ENCODE measurements at regions not wholly inside any gene's neighbourhood (a gene's known extent, or its start where the extent isn't known, plus 50 kb on each side); places are given as distances from the start of the nearest gene placed in this dataset.
"Not testable (repeated sequence)": the region's sequence is repeated elsewhere in the genome, so short reads cannot be mapped to it uniquely, and the experiment has no call there.

GRCh38 chr16:34054969-34055368 lies 595.6 kb downstream of the TP53TG3F start:
- no peak for DNase-seq
- Mint-ChIP-seq H3K4me1 (no peaks in the 10 kb centered on the region), H3K27me3 (ENCODE audit: insufficient read depth) (no peaks in the 10 kb centered on the region), H3K27ac (no peak overlapping the region), H3K36me3 (ENCODE audit: low read depth) (peaks cover 10% of the 10 kb centered on the region), H3K4me3 (no peak overlapping the region), H3K9me3 (peaks cover 67% of the 10 kb centered on the region)
- H3K36me3 ChIP-seq (ENCODE audit: control insufficient read depth, insufficient read depth, low read length): no peaks in the 10 kb centered on the region
- H3K9me3 ChIP-seq (ENCODE audit: control insufficient read depth, low read length): peaks cover 31% of the 10 kb centered on the region
- no peaks in the 10 kb centered on the region for H3K27me3 ChIP-seq (ENCODE audit: control insufficient read depth, insufficient read depth, low read length, poor library complexity, severe bottlenecking)
- H3K9ac ChIP-seq (ENCODE audit: extremely low read depth, low read length, poor library complexity, severe bottlenecking): no peak overlapping the region
- no peak overlapping the region for H3K27ac ChIP-seq (ENCODE audit: low read depth, low read length)
- H3K4me3 ChIP-seq (ENCODE audit: low read length): peak overlapping the region; percentile 14
- no peak for TF ChIP-seq CTCF (conservative IDR thresholded peaks at IDR 0.05)
- H3K4me1 ChIP-seq (ENCODE audit: control insufficient read depth, insufficient read depth, low read length): no peaks in the 10 kb centered on the region
- 62 to 70% methylated on average over 4 of the region's 4 CpGs for WGBS, 2 experiments (ENCODE audit: insufficient coverage in 1 of 2, insufficient read length in 1 of 2)

DNA sequence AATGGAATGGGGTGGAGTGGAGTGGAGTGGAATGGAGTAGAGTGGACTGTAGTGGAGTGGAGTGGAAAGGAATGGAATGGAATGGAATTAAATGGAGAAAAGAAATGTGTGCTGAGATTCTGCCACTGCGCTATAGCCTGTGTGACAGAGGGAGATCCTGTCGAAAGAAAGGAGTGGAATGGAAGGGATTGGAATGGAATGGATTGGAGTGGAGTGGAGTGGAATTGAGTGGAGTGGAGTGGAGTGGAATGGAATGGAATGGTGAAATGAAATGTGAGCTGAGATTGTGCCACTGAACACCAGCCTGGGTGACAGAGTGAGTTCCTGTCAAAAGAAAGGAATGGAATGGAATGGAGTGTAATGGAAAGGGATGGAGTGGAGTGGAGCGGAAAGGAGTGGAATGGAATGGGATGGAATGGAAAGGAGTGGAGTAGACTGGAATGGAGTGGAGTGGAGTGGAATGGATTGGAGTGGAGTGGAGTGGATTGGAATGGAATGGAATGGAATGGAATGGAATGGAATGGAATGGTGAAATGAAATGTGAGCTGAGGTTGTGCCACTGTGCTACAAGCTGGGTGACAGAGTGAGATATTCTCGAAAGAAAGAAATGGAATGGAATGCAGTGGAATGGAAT lies 603.3 kb downstream of the TP53TG3F start:
- peaks cover 58% of the 10 kb centered on the region for H3K9me3 ChIP-seq (ENCODE audit: control insufficient read depth, low read length)
- H3K9ac ChIP-seq (ENCODE audit: extremely low read depth, low read length, poor library complexity, severe bottlenecking): not testable (repeated sequence)

GRCh38 chr16:34063498-34064157 lies 604.2 kb downstream of the TP53TG3F start:
- 73 to 76% methylated on average over 1 of the region's 1 CpG for WGBS, 2 experiments (ENCODE audit: insufficient coverage in 1 of 2, insufficient read length in 1 of 2)
- H3K4me3 Mint-ChIP-seq: not testable (repeated sequence)

More for the DNA sequence above, 603.3 kb downstream of the TP53TG3F start:
- peaks cover 67% of the 10 kb centered on the region for H3K9me3 Mint-ChIP-seq
- H3K4me1 Mint-ChIP-seq; H3K27me3 ChIP-seq (ENCODE audit: control insufficient read depth, insufficient read depth, low read length, poor library complexity, severe bottlenecking); H3K4me3 Mint-ChIP-seq; H3K27ac Mint-ChIP-seq; DNase-seq; H3K27me3 Mint-ChIP-seq (ENCODE audit: insufficient read depth); H3K36me3 ChIP-seq (ENCODE audit: control insufficient read depth, insufficient read depth, low read length); H3K27ac ChIP-seq (ENCODE audit: low read depth, low read length); H3K4me1 ChIP-seq (ENCODE audit: control insufficient read depth, insufficient read depth, low read length): not testable (repeated sequence)
- 64 to 66% methylated on average over 4 of the region's 4 CpGs for WGBS, 2 experiments (ENCODE audit: insufficient coverage in 1 of 2, insufficient read length in 1 of 2)
- peaks cover 15% of the 10 kb centered on the region for H3K36me3 Mint-ChIP-seq (ENCODE audit: low read depth)
- H3K4me3 ChIP-seq (ENCODE audit: low read length): peak overlapping the region; percentile 26

GRCh38 chr16:34064602-34065001 lies 605.2 kb downstream of the TP53TG3F start:
- H3K4me3 ChIP-seq (ENCODE audit: low read length); DNase-seq; H3K27ac ChIP-seq (ENCODE audit: low read depth, low read length); H3K36me3 ChIP-seq (ENCODE audit: control insufficient read depth, insufficient read depth, low read length); H3K4me3 Mint-ChIP-seq; H3K4me1 ChIP-seq (ENCODE audit: control insufficient read depth, insufficient read depth, low read length); H3K4me1 Mint-ChIP-seq; H3K9ac ChIP-seq (ENCODE audit: extremely low read depth, low read length, poor library complexity, severe bottlenecking); H3K27me3 ChIP-seq (ENCODE audit: control insufficient read depth, insufficient read depth, low read length, poor library complexity, severe bottlenecking); H3K27ac Mint-ChIP-seq; H3K27me3 Mint-ChIP-seq (ENCODE audit: insufficient read depth): not testable (repeated sequence)
- 75 to 82% methylated on average over 2 of the region's 2 CpGs for WGBS, 2 experiments (ENCODE audit: insufficient coverage in 1 of 2, insufficient read length in 1 of 2)
- Mint-ChIP-seq H3K9me3 (peaks cover 73% of the 10 kb centered on the region), H3K36me3 (ENCODE audit: low read depth) (peaks cover 15% of the 10 kb centered on the region)
- peaks cover 74% of the 10 kb centered on the region for H3K9me3 ChIP-seq (ENCODE audit: control insufficient read depth, low read length)

More at GRCh38 chr16:34063498-34064157, 604.2 kb downstream of the TP53TG3F start:
- Mint-ChIP-seq H3K9me3 (peaks cover 66% of the 10 kb centered on the region), H3K36me3 (ENCODE audit: low read depth) (peaks cover 15% of the 10 kb centered on the region)
- not testable (repeated sequence) for H3K4me1 ChIP-seq (ENCODE audit: control insufficient read depth, insufficient read depth, low read length); DNase-seq; H3K27me3 Mint-ChIP-seq (ENCODE audit: insufficient read depth); H3K36me3 ChIP-seq (ENCODE audit: control insufficient read depth, insufficient read depth, low read length); H3K4me3 ChIP-seq (ENCODE audit: low read length); H3K27ac ChIP-seq (ENCODE audit: low read depth, low read length); H3K27me3 ChIP-seq (ENCODE audit: control insufficient read depth, insufficient read depth, low read length, poor library complexity, severe bottlenecking); H3K9ac ChIP-seq (ENCODE audit: extremely low read depth, low read length, poor library complexity, severe bottlenecking); H3K27ac Mint-ChIP-seq; H3K4me1 Mint-ChIP-seq
- H3K9me3 ChIP-seq (ENCODE audit: control insufficient read depth, low read length): peaks cover 64% of the 10 kb centered on the region

- not testable (repeated sequence) for H3K27me3 Mint-ChIP-seq (ENCODE audit: insufficient read depth); H3K36me3 Mint-ChIP-seq (ENCODE audit: low read depth); H3K4me1 ChIP-seq (ENCODE audit: control insufficient read depth, insufficient read depth, low read length); H3K4me3 Mint-ChIP-seq; H3K9ac ChIP-seq (ENCODE audit: extremely low read depth, low read length, poor library complexity, severe bottlenecking); H3K27me3 ChIP-seq (ENCODE audit: control insufficient read depth, insufficient read depth, low read length, poor library complexity, severe bottlenecking); H3K27ac ChIP-seq (ENCODE audit: low read depth, low read length); H3K36me3 ChIP-seq (ENCODE audit: control insufficient read depth, insufficient read depth, low read length); DNase-seq; H3K27ac Mint-ChIP-seq; H3K4me1 Mint-ChIP-seq
- H3K4me3 ChIP-seq (ENCODE audit: low read length): peak overlapping the region; percentile 25
- 86 to 89% methylated on average over 18 of the region's 18 CpGs for WGBS, 2 experiments (ENCODE audit: insufficient coverage in 1 of 2, insufficient read length in 1 of 2)
- peaks cover 45% of the 10 kb centered on the region for H3K9me3 Mint-ChIP-seq
- peaks cover 46% of the 10 kb centered on the region for H3K9me3 ChIP-seq (ENCODE audit: control insufficient read depth, low read length)
These were observed 610.3 kb downstream of the TP53TG3F start for GRCh38 chr16:34069731-34070130.

Measured in endodermal cell (in vitro differentiated cells).